ENCODE measurements at regions not wholly inside any gene's neighbourhood (a gene's known extent, or its start where the extent isn't known, plus 50 kb on each side); places are given as distances from the start of the nearest gene placed in this dataset.
A peak's percentile ranks its signal among the peaks of the same experiment; 100 is the strongest.

GRCh38 chr7:13797545-13797944, 191.9 kb downstream of the ETV1 start:
- CTCF ChIA-PET: interaction anchor here (0.6 kb wide), 1 partner anchor 1233 kb away, joined by 14 read pairs; no protein-coding TSS in a partner anchor
- peaks cover 5% of the 10 kb centered on the region for H3K4me1 ChIP-seq (ENCODE audit: insufficient read depth, low read length, poor library complexity, severe bottlenecking)
- BruUV-seq (replicated peaks): no TSS peak
- DNase-seq (ENCODE audit: low spot score): peak; percentile 30
- no peak overlapping the region for H3K4me3 ChIP-seq (ENCODE audit: low read depth, low read length, poor library complexity, severe bottlenecking)
- H3K36me3 ChIP-seq (ENCODE audit: insufficient read depth, low read length, poor library complexity, severe bottlenecking): no peaks in the 10 kb centered on the region
- intact Hi-C loops (cut with micrococcal nuclease; ENCODE audit: unreplicated experiment): no loop called here
- no peaks in the 10 kb centered on the region for H3K9me3 ChIP-seq (ENCODE audit: low read depth, low read length, poor library complexity, severe bottlenecking)
- H3K27ac ChIP-seq (ENCODE audit: low read depth, low read length, poor library complexity, severe bottlenecking): no peak overlapping the region
- POLR2A ChIA-PET (ENCODE audit: low non-redundant PET): no interaction called here
- TF ChIP-seq, protein P1, sequence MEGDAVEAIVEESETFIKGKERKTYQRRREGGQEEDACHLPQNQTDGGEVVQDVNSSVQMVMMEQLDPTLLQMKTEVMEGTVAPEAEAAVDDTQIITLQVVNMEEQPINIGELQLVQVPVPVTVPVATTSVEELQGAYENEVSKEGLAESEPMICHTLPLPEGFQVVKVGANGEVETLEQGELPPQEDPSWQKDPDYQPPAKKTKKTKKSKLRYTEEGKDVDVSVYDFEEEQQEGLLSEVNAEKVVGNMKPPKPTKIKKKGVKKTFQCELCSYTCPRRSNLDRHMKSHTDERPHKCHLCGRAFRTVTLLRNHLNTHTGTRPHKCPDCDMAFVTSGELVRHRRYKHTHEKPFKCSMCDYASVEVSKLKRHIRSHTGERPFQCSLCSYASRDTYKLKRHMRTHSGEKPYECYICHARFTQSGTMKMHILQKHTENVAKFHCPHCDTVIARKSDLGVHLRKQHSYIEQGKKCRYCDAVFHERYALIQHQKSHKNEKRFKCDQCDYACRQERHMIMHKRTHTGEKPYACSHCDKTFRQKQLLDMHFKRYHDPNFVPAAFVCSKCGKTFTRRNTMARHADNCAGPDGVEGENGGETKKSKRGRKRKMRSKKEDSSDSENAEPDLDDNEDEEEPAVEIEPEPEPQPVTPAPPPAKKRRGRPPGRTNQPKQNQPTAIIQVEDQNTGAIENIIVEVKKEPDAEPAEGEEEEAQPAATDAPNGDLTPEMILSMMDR (conservative IDR thresholded peaks at IDR 0.05; ENCODE audit: low read depth, low read length): no peak
- no peak for TF ChIP-seq EZH2 (IDR thresholded peaks at IDR 0.05; ENCODE audit: borderline replicate concordance, low read depth, low read length, poor library complexity, severe bottlenecking)
- no peaks in the 10 kb centered on the region for H3K27me3 ChIP-seq (replicated peaks; ENCODE audit: insufficient read depth, low read depth, low read length, poor library complexity)

GRCh38 chr7:13800694-13801448, 188.6 kb downstream of the ETV1 start:
- BruUV-seq (replicated peaks): no TSS peak
- CTCF ChIA-PET: no interaction called here
- TF ChIP-seq EZH2 (IDR thresholded peaks at IDR 0.05; ENCODE audit: borderline replicate concordance, low read depth, low read length, poor library complexity, severe bottlenecking): no peak

DNA sequence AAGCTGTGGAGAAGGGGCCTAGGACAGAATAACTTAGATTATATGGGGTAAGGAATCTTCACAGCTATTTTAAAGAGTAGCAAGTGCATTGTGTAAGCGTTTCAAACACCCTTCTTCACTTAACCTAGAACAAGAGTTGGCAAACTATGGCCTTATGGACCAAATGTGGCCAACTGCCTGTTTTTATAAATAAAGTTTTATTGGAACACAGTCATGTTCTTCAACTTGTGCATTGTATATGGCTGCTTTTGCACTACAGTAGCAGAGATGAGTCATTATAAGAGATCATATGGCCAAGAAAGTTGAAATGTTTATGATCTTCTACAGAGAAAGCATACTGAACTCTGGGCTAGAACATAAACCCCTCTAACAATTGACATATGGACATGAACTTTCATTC, 187.8 kb downstream of the ETV1 start:
- no TSS peak for BruUV-seq (replicated peaks)
- Histone ChIP-seq H3K4me1 (ENCODE audit: insufficient read depth, low read length, poor library complexity, severe bottlenecking) (peaks cover 5% of the 10 kb centered on the region), H3K36me3 (ENCODE audit: insufficient read depth, low read length, poor library complexity, severe bottlenecking) (no peaks in the 10 kb centered on the region), H3K4me3 (ENCODE audit: low read depth, low read length, poor library complexity, severe bottlenecking) (no peak overlapping the region), H3K27me3 (replicated peaks; ENCODE audit: insufficient read depth, low read depth, low read length, poor library complexity) (no peaks in the 10 kb centered on the region), H3K27ac (ENCODE audit: low read depth, low read length, poor library complexity, severe bottlenecking) (no peak overlapping the region), H3K9me3 (ENCODE audit: low read depth, low read length, poor library complexity, severe bottlenecking) (no peaks in the 10 kb centered on the region)
- intact Hi-C loops (cut with micrococcal nuclease; ENCODE audit: unreplicated experiment): no loop called here
- no peak for DNase-seq (ENCODE audit: low spot score)
- POLR2A ChIA-PET (ENCODE audit: low non-redundant PET): no interaction called here
- TF ChIP-seq, protein P1 (conservative IDR thresholded peaks at IDR 0.05; ENCODE audit: low read depth, low read length): no peak
- CTCF ChIA-PET: no interaction called here

More at GRCh38 chr7:13800694-13801448, 188.6 kb downstream of the ETV1 start:
- DNase-seq (ENCODE audit: low spot score): no peak
- no peaks in the 10 kb centered on the region for H3K9me3 ChIP-seq (ENCODE audit: low read depth, low read length, poor library complexity, severe bottlenecking)
- H3K36me3 ChIP-seq (ENCODE audit: insufficient read depth, low read length, poor library complexity, severe bottlenecking): no peaks in the 10 kb centered on the region
- intact Hi-C loops (cut with micrococcal nuclease; ENCODE audit: unreplicated experiment): no loop called here
- no peak overlapping the region for H3K4me3 ChIP-seq (ENCODE audit: low read depth, low read length, poor library complexity, severe bottlenecking)
- H3K4me1 ChIP-seq (ENCODE audit: insufficient read depth, low read length, poor library complexity, severe bottlenecking): peaks cover 5% of the 10 kb centered on the region
- POLR2A ChIA-PET (ENCODE audit: low non-redundant PET): no interaction called here
- no peak overlapping the region for H3K27ac ChIP-seq (ENCODE audit: low read depth, low read length, poor library complexity, severe bottlenecking)
- H3K27me3 ChIP-seq (replicated peaks; ENCODE audit: insufficient read depth, low read depth, low read length, poor library complexity): no peaks in the 10 kb centered on the region

DNA sequence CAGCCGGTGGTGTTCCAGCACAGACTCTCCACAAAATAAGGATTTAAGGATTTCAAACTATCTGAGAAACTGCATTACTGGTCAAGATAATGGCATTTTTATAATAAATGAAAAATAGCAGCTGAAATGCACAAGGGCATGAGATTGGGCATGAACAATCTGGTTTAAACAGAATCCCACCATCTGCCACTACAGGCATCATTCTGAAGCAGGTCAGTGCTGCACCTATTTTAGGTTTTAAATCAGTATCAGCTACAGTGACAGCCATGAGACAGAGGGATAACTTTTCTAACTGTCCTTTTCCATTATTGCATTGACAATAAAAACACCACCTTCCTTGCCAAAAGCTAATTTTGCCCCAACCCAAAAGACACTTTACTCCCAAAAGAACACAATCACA, 186.8 kb downstream of the ETV1 start:
- Histone ChIP-seq H3K27ac (ENCODE audit: low read depth, low read length, poor library complexity, severe bottlenecking) (no peak overlapping the region), H3K36me3 (ENCODE audit: insufficient read depth, low read length, poor library complexity, severe bottlenecking) (no peaks in the 10 kb centered on the region), H3K27me3 (replicated peaks; ENCODE audit: insufficient read depth, low read depth, low read length, poor library complexity) (no peaks in the 10 kb centered on the region), H3K4me1 (ENCODE audit: insufficient read depth, low read length, poor library complexity, severe bottlenecking) (peaks cover 1% of the 10 kb centered on the region), H3K9me3 (ENCODE audit: low read depth, low read length, poor library complexity, severe bottlenecking) (no peaks in the 10 kb centered on the region), H3K4me3 (ENCODE audit: low read depth, low read length, poor library complexity, severe bottlenecking) (no peak overlapping the region)
- no peak for TF ChIP-seq EZH2 (IDR thresholded peaks at IDR 0.05; ENCODE audit: borderline replicate concordance, low read depth, low read length, poor library complexity, severe bottlenecking)
- TF ChIP-seq, protein P1 (conservative IDR thresholded peaks at IDR 0.05; ENCODE audit: low read depth, low read length): no peak
- BruUV-seq (replicated peaks): no TSS peak
- ChIA-PET POLR2A (ENCODE audit: low non-redundant PET) (no interaction called here), CTCF (no interaction called here)
- DNase-seq (ENCODE audit: low spot score): no peak
- intact Hi-C loops (cut with micrococcal nuclease; ENCODE audit: unreplicated experiment): no loop called here
